Stimulated activated CD4-positive, alpha-beta T cell treated with anti-CD3 and anti-CD28 coated beads, Interleukin-4, amount 100 ng/mL, for 1 hour (primary cell): ENCODE measurements at regions not wholly inside any gene's neighbourhood (a gene's known extent, or its start where the extent isn't known, plus 50 kb on each side); places are given as distances from the start of the nearest gene placed in this dataset.

Experiments used
- DNase-seq: peaks from one replicate; pipeline ENCODE4 v3.0.0-alpha.2; 2020

GRCh38 chr2:9103663-9104277 lies 100.3 kb upstream of the MBOAT2 start:
- DNase-seq, result no peak

GRCh38 chr2:9102861-9103662 lies 99.6 kb upstream of the MBOAT2 start:
- no peak for DNase-seq

GRCh38 chr2:9101763-9102425 lies 98.4 kb upstream of the MBOAT2 start:
- DNase-seq, result no peak

GRCh38 chr2:9100080-9100876 lies 96.8 kb upstream of the MBOAT2 start:
- no peak for DNase-seq

- DNase-seq, result peak; percentile 13
These were observed 95.9 kb upstream of the MBOAT2 start for GRCh38 chr2:9099341-9099751.

- no peak for DNase-seq
These were observed 94.4 kb upstream of the MBOAT2 start for GRCh38 chr2:9097892-9098291.

GRCh38 chr2:9097239-9097638 lies 93.8 kb upstream of the MBOAT2 start:
- no peak for DNase-seq

GRCh38 chr2:9096761-9097160 lies 93.3 kb upstream of the MBOAT2 start:
- no peak for DNase-seq

- no peak for DNase-seq
These were observed 92.2 kb upstream of the MBOAT2 start for GRCh38 chr2:9095690-9096089.

GRCh38 chr2:9095226-9095625 lies 91.7 kb upstream of the MBOAT2 start:
- DNase-seq, result no peak

- no peak for DNase-seq
These were observed 90.6 kb upstream of the MBOAT2 start for GRCh38 chr2:9094117-9094516.

GRCh38 chr2:9093324-9093723 lies 89.8 kb upstream of the MBOAT2 start:
- DNase-seq, result no peak

- no peak for DNase-seq
These were observed 89.1 kb upstream of the MBOAT2 start for GRCh38 chr2:9092383-9093282.

- no peak for DNase-seq
These were observed 88.3 kb upstream of the MBOAT2 start for GRCh38 chr2:9091811-9092210.

- no peak for DNase-seq
These were observed 86.3 kb upstream of the MBOAT2 start for GRCh38 chr2:9089831-9090230.

GRCh38 chr2:9087121-9087681 lies 83.7 kb upstream of the MBOAT2 start:
- DNase-seq, result no peak

- DNase-seq, result no peak
These were observed 83.0 kb upstream of the MBOAT2 start for GRCh38 chr2:9086465-9086864.

GRCh38 chr2:9085353-9085752 lies 81.9 kb upstream of the MBOAT2 start:
- DNase-seq, result no peak

GRCh38 chr2:9083287-9083686 lies 79.8 kb upstream of the MBOAT2 start:
- DNase-seq, result no peak

GRCh38 chr2:9082158-9082557 lies 78.7 kb upstream of the MBOAT2 start:
- no peak for DNase-seq

GRCh38 chr2:9081750-9082149 lies 78.3 kb upstream of the MBOAT2 start:
- DNase-seq, result no peak

GRCh38 chr2:9078405-9078804 lies 74.9 kb upstream of the MBOAT2 start:
- DNase-seq, result no peak
